COLO668 (cell line): ENCODE measurements at regions not wholly inside any gene's neighbourhood (a gene's known extent, or its start where the extent isn't known, plus 50 kb on each side); places are given as distances from the start of the nearest gene placed in this dataset.
A peak's percentile ranks its signal among the peaks of the same experiment; 100 is the strongest.

ENCODE experiments used
- DNase-seq: peaks from one replicate; lab custom pipeline; 2025; ENCODE audit not compliant: unreplicated experiment; lab: John Stamatoyannopoulos, UW

DNA sequence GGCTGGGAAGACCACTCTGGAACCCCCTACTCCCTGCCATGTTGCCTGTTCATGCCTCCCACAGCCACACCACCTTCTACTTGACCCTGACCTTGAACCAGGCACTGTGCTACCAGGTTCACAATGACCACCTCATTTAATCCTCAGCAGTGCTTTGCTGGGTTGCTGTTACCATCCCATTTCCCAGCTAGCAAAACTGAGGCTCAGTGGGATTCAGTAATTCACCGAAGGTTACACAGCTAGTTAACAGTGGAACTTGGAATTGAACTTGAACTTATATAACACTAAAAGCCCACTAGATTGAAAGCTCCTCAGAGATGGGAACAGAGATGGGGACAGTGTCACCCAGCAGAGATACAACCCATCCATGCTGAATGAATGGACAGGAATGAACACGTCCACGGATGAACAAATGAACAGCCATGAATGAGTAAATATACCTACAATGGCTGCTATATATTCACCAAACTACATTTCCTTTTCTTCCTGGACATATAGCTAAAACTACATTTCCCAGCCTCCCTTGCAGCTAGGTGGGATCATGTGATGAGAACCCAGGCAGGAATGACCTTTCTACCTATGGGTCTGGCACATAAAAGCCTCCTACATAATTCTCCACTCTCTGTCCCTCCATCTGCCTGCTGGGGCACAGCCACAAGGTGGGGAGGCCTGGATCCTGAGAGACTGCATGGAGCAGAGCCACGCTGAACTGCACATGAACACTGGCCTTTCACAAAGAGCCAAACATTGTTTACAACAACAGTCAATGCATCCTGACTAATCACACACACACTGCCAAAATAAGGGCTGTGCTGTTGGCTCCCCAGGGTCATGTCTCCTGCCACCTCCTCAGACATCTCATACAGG lies 94.8 kb downstream of the RMI2 start:
- no peak for DNase-seq

DNA sequence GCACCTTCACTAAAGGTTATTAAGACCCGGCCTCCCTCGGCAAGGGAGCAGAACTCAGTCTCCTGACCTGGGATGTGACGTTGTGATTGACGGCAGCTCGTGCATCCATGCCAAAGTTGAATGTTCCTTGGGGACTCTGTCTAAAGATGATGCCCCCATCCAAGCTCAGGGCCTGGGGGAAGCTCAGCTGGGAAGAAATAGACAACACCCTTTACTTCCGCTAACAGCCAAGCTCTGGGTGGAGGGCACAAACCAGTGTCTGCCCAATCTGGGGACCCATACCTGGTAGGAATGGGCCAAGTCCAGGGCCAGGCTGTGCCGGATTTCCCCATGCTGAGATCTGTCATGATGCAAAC lies 95.4 kb downstream of the RMI2 start:
- no peak for DNase-seq

DNA sequence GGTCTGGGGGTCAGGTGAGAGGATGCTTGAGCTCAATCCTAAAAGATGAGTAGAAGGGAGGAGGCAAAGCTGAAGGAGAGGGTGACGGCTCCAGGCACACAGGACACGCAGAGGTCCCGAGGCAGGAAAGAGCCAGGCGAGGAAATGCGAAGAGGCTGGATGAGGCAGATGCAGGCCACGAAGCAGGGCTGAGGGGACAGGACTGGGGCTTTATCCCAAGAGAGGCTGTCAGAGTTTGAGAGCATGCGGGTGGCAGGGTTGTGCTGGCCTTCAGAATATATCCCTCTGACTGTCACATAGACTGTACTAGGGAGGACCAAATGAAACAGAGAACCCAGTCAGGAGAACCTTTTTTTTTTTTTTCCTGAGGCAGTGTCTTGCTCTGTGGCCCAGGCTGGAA lies 100.2 kb downstream of the RMI2 start:
- no peak for DNase-seq

DNA sequence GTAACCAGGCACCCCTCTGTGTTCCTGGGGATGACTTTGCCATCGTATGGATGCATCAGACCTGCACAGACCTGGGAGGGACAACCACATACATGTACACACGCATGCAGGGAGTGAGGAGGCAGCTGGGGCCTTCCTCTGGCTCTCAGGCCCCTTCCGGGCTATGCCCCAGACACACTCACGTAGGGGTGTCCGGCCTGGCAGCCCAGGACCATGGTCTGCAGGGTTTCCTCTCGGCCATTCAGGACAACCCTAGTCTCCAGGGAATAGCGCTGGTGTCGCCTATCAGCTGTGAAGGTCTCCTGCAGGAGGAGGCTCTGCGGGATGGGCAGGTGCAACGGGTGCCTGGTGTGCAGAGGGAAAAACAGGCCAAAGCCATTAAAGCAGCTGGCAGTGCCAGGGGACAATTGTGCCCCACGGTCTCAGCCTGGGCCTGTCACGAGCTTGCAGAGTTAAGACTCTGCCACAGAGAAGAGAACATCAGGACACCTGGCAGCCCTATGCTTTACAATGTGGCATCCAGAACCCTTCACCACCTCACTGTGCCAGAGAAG lies 101.4 kb downstream of the RMI2 start:
- DNase-seq = peak; percentile 30

DNA sequence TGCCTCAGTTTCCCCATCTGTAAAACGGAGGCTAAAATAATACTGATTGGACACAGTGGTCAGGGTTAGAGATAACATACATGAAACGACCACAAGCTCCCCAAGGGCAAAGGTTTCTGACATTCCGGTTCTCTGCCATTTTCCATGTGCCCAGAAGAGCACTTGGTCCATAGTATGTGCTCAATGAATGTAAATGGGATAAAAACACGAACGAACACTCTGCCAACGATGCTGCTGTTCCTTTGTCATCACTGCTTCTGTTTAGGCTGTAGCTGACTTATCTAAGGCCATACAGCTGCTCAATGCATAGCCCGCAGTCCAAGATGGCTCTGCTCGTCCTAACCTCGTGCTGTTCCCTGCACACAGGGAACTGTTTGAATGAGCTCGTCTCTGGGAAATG lies 102.0 kb downstream of the RMI2 start:
- no peak for DNase-seq

DNA sequence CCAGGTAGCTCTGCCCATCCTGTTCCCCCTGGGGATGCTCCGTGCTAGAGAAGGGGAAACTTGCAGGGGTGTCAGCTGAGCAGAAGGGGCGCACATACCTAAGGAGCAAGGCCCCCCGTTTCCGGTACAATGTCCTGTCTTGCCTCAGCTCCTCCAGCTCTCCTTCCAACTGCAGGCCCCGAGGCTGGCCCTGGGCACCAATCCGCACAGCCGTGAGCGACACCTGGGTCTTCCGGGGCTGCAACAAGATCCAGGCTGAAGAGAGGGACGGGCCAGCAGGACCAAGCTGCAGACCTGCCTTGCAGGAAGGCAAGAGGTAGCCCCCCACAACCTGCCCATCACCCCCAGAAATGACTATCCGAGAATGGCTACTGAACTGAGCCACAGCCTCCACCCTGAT lies 102.6 kb downstream of the RMI2 start:
- no peak for DNase-seq

DNA sequence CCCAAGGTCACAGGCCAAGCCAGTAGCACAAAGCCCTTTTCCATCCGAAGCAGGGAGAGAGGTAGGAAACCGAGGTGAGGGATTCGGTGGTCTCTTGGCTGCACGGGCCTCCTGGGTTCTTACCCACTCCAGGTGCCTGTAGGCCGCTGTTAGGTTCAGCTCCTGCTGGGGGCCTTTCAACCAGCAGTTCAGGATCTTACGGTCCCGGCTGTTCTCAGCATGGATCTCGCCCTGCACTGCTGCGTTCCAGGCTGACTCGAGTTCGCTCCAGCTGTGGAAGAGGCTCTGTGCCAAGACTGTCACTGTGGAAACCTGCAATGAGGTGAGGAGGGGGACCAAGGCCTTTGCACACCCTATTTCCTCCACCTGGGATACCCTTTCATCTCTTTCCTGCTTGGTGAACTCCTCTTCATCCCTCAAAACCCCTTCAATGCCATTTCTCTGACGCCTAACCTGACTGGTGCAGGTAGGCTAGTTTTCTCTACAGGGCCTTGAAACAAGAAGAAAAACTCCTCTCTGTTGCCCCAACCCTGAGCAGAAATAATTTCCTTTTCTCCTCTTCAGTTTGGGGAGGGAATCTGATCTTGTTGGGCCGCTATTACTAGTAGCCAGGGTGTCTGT lies 103.6 kb downstream of the RMI2 start:
- DNase-seq = no peak

DNA sequence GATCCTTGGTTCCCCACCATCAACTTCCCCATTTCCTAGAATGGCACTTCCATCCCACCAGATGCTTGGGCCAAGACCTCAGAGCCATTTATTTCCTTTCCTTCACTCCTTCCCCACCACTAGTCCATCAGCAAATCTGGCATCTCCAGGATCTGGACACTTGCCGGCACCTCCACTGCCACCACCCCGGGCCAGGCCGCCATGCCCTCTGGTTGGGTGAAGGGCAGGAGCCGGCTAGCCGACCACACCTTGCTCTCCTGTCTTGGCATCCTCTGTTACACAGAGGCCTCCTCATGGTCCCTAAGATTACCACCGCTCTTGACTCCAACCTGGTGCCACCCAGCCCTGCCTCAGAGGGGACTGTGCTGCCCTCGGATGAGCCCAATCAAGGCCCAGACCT lies 104.5 kb downstream of the RMI2 start:
- no peak for DNase-seq

DNA sequence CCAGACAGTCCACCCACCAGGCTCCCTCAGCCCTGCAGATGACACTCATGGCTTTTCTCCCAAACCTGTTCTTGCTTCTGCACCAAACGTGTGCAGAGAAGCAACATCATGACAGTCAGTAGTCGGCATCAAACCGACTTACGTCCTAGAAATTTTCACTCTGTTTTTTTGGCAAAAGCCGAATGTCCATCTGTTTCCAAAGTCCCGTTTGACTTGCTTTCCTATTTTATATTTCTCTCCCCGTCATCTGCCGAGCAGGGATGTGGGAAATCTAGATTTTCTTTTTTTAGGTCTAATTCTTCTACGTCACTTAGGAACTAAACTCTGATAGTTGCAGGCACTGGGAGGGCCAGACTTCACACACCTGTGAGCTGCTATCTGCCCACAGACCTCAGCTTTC lies 104.9 kb downstream of the RMI2 start:
- no peak for DNase-seq

DNA sequence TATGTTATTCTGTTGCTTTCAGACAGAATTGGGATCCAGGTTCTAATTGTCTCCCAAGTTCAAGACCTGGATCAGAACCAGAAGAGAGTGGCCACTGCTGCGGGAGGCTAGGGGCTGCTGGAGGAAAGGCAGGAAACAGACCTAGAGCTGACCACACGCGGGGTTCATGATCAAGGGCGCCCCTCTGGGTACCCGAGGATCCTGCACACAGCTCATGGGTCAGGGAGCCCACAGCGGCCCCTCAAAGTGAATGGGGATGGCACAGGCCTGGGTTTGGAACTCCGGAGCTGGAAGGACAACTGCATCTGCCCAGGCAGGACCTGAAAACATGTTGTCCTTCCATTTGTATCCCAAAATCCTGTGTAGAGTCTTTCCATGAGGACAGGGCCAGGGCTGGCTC lies 107.0 kb downstream of the RMI2 start:
- no peak for DNase-seq

DNA sequence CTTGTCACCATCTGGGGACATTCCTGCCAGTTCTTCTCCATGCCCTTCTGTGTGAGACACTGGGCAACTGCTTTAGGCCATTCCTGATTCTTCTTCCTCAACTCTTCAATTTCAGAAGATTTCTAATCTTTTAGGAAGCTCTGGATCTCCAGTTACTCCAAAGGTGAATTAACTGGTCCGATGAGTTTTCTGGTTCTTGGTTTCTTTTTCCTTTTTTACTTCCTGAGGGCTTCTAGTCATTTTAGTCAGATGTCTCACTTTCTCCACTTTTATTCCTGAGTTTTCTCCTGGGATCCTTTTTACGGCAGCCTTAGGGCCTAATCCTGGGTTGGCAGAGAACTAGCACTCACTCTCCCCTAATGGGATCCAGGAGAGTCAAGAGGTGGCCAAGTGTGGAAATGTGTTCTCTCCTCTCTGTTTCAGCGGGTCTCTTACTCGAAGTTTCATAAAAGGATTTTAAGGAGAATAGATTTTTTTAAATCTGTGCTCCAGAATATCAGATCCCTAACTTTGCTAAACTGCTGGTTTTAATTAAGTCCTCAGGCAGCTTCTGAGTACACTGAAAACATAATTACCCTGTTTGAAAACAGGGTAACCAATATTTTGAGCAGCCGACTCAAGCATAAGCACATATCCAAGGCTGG lies 107.6 kb downstream of the RMI2 start:
- DNase-seq = no peak

DNA sequence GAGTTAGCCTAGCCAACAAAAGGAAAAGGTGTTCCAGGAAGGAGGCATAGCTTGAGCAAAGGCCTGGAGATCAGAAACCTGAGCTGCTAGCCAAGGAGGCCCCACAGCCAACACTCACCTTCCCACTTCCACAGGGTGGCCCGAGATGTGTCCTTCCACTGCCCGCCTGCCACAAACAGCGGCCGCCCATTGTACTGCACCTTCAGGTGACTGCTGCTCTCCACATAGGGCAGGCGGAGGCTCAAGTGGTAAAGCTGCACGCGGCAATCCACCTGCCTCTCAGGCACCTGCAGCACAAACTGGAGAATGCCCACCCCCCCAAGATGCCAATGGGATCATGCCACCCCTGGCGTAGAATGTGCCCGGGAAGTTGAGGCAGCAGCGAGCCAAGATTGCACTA lies 111.5 kb downstream of the RMI2 start:
- DNase-seq = peak; percentile 4

DNA sequence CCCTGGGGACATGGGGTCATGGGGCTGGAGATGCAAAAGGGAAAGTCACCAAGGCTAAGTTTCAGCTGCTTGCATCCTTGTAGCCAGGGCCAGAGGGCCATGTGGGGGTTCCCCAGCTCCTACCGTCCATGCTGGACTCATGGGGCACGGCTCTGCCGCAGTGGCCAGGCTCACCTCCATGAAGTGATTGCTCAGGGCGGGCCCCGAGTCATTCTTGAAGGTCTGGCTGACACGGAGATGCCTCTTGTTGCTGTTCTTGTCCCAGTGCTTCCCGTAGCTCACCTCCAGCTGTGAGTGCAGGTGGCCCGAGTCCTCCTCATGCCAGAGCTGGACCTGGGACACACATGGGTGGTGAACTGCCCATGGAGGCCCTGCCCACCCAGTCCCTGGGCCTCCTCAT lies 114.5 kb downstream of the RMI2 start:
- DNase-seq = no peak

DNA sequence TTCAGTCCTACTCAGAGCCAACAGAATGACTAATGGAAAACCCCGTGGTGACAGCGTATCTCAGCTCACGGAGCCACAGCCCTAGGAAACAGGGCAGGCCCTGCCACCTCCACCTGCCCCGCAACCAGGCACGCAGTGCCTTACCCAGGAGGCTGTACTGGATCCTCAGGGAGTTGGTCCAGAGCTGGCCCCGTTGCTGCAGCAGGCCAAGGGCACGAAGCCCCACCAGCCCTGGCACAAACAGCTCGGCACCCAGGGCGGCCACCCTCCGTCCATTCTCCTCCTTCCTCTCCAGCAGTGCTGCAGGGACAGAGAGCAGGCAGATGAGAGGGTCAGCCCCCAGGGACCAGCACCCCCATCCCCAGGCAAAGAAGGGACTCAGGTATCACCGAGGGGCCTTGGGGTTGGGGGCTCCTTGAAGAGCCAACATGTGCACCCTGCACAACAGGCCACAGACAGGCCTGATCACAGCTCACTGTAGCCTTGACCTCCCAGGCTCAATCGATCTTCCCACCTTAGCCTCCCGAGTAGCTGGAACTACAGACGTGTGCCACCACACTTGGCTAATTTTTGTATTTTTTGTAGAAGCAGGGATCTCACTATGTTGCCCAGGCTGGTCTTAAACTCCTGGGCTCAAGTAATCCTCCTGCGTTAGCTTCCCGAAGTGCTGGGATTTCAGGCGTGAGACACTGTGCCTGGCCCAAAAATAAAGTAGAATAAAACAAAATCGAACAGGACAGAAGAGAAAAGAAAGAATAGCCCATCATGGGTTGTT lies 115.7 kb downstream of the RMI2 start:
- DNase-seq = no peak

DNA sequence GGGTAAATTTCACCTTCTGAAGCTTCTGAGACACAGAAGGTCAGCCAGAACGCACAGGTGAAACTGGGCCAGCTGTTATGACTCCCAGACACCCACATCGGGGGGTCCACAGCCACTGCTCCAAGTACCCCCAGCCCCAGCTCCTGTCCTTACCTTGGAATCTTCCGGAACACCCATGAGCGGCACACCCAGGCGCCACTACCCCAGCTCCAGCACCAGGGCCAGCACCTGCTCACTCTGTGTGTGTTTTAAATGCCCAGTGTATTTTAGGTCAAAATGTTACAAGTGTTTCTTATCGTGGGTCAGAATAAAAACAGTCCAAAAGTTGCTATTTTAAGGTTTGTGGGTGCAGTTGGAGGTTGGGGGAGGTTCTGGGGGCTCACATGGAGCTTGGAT lies 116.3 kb downstream of the RMI2 start:
- DNase-seq = no peak

DNA sequence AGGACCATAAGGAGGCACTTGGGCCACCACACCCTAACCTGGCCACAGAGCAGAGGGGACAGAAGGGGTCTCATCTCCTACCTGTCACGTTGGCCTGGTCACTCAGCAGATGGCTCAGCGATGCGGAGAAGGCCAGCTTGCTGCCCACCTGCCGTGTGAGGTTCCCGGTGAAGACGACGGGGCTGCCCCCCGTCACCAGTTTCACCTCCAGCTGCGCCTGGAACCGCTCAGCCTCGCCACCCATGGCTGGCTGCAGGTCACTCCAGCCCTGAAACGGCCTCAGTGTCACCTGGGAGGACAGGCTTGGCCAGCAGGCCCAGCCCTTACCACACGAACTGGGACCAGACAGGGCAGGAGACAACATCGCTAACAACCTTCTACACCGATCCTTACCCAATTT lies 116.8 kb downstream of the RMI2 start:
- DNase-seq = no peak

DNA sequence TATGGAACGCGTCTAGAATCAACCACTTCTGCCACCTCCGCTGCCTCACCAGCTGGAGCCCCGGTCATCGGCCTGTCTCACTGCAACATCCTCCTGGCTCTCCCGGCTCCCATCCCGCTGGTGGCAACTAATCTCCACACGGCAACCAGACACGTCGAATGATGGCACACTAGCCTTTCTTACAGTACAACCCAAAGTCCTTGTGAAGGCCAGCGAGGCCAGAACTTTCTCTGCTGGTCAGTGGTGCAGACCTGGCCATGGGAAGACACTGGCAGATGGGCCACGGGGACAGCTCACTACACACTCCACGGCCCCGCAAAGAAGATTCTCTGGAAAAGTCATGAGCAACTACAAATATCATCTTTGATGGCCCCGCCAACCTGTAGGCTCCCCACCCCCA lies 117.6 kb downstream of the RMI2 start:
- DNase-seq = no peak

DNA sequence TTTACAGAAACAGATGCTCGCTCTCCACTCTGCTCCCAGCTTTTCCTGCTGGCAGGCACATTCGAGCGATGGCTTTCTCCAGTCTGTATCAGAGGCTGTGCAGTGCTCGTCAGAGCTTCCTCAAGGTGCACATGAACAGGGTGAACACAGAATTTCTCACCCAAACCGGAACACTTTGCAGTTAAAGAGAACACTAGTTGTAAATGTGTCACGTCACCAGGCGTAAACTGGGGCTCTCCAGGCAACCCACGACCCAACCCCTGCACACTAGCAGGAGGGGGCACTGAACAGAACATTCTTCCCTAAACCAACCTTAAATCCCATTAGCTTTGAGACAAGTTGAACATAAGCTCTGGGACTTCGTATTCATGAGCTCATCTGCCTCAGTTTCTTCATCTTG lies 119.0 kb downstream of the RMI2 start:
- no peak for DNase-seq

DNA sequence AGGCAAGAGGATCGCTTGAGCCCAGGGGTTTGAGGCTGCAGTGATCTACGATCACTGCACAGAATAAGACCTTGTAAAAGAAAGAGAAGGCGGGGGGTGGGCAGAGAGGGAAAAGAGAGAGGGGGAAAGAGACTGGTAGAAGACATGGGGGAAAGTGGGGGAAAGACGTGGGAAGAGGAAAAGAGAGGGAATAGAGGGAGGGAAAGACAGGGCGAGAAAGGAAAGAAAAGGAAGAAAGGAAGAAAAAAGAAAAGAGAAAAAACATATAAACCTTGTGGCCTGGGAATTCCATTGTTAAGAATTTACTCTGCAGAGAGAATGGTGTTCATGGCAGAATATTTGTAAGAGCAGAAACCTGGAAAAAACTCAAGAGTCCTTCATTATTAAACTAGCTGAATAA lies 120.4 kb downstream of the RMI2 start:
- DNase-seq = no peak

DNA sequence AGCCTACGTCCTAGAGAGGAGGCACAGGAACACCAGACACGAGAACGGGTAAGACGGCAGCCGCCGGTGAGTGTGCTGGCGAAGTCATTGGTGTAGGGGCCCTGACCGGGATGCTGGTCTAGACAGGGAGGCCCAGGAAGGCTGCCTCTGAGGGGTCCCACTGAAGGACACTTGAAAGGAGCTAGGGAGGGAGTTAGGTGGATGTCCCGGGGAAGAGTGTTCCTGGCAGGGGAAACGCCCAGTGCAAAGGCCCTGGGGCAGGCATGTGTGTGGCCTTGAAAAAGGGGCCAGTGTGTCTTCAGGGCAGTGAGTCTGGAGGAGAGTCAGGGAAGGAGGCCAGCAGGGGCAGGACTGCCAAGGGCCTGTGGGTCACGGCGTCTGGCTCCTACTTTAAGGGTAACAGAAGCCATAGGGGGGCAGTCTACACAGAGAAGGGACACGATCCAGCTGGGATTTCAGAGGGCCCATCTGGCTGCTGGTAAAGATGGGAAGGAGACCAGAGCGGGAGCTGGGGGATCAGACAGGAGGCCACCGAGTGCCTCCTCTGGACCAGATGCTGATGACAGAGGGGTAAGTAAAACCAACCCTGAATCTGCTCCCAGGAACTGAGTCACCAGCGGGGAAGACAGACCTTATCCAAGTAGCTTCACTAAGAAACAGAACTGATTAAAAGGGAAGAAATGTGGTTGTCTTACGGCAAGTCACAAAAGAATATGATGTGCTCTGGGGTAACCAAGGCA lies 115.9 kb downstream of the LITAF start:
- no peak for DNase-seq

DNA sequence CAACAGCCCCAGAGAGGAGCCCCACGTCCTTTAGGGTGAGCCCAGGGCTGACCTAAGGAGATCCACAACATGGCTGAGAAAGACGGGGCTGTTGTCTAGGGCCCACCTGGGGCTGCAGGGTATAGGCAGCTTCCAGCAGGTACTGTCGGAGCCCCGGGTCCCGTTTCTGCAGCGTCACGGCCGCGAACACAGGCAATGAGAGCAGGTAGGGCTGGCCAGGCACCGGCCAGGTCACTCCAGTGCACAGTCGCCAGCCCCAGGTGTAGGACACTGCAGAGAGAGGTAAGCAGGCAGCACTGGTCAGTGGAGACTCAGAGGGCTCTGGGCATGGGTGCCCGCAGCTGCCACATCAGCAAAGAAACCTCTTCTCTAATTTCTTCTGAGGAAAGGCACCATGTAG lies 115.2 kb downstream of the LITAF start:
- no peak for DNase-seq
